Panc1 (cell line): ENCODE measurements at regions not wholly inside any gene's neighbourhood (a gene's known extent, or its start where the extent isn't known, plus 50 kb on each side); places are given as distances from the start of the nearest gene placed in this dataset.

Source experiments
- ATAC-seq: fragments of 200-7000 bp; cut with Tn5 transposase; 2 replicates; pipeline ENCODE4 v1.9.1; 2020; ENCODE audit warnings: mild to moderate bottlenecking, moderate library complexity
- BruUV-seq: library from RNA; stranded (reverse); fragments of 400-500 nt; replicated peaks from 2 replicates; lab custom pipeline; 2021; lab: Mats Ljungman, UMichigan
- CTCF ChIA-PET: fragments of 300-600 bp; sonication (Branson Sonifier 250); formaldehyde crosslinking; loops from one replicate; lab custom pipeline; 2022; ENCODE audit warnings: antibody characterized with exemption; lab: Charles Lee
- POLR2A ChIA-PET: fragments of 300-600 bp; sonication (Branson Sonifier 250); formaldehyde crosslinking; loops from one replicate; lab custom pipeline; 2022; ENCODE audit warnings: antibody characterized with exemption; lab: Charles Lee
- DNase-seq: peaks from one replicate; pipeline ENCODE4 v3.0.0-alpha.2; 2010; ENCODE audit warnings: low read depth, low spot score
- H3K27ac ChIP-seq: 2 replicates; pipeline ENCODE4 v1.5.1; 2011; ENCODE audit warnings: mild to moderate bottlenecking, low read length, inconsistent platforms
- H3K27me3 ChIP-seq: fragments of 200-500 bp; sonication (Bioruptor generic); 2 replicates; pipeline ENCODE4 v1.6.0; 2014; ENCODE audit warnings: low read length, inconsistent platforms; ENCODE audit not compliant: control insufficient read depth, insufficient read depth
- H3K36me3 ChIP-seq: fragments of 200-500 bp; sonication (Bioruptor generic); 2 replicates; pipeline ENCODE4 v1.5.1; 2014; ENCODE audit warnings: inconsistent platforms, mild to moderate bottlenecking, low read length, moderate library complexity; ENCODE audit not compliant: control insufficient read depth, insufficient read depth
- H3K4me1 ChIP-seq: 2 replicates; pipeline ENCODE4 v1.5.1; 2011; ENCODE audit warnings: inconsistent platforms, mild to moderate bottlenecking, low read length, moderate library complexity; ENCODE audit not compliant: control insufficient read depth, insufficient read depth
- H3K4me3 ChIP-seq, 2 experiments: 2 replicates each; pipeline ENCODE4 v1.5.1; 2011 to 2012; ENCODE audit warnings: low read depth in 2 of 2, low read length in 2 of 2, mild to moderate bottlenecking in 2 of 2, inconsistent platforms in 1 of 2, moderate library complexity in 1 of 2
- H3K9me3 ChIP-seq: fragments of 200-500 bp; sonication (Bioruptor generic); 2 replicates; pipeline ENCODE4 v1.5.1; 2014; ENCODE audit warnings: low read depth, mild to moderate bottlenecking, inconsistent platforms, low read length, moderate library complexity; ENCODE audit not compliant: control insufficient read depth, insufficient read depth
- CTCF ChIP-seq: fragments of 450-650 bp; IDR thresholded peaks from 2 replicates; pipeline ENCODE4 v1.5.1; 2017; ENCODE audit warnings: mild to moderate bottlenecking
- POLR2AphosphoS5 ChIP-seq: IDR thresholded peaks from 2 replicates; pipeline ENCODE4 v1.6.1; 2012; ENCODE audit warnings: mild to moderate bottlenecking, low read depth, low read length, moderate library complexity
- REST ChIP-seq, 2 experiments: IDR thresholded peaks; 2 replicates each; pipeline ENCODE4 v1.6.1; 2011 to 2012; ENCODE audit warnings: low read depth in 2 of 2, control low read depth in 1 of 2, low read length in 1 of 2, mild to moderate bottlenecking in 1 of 2, moderate library complexity in 1 of 2; ENCODE audit not compliant: insufficient read depth in 1 of 2
- SIN3A ChIP-seq: IDR thresholded peaks from 2 replicates; pipeline ENCODE4 v1.6.1; 2012; ENCODE audit warnings: low read depth, mild to moderate bottlenecking, low read length, moderate library complexity, borderline replicate concordance; ENCODE audit not compliant: insufficient read depth
- TCF7L2 ChIP-seq: IDR thresholded peaks from 2 replicates; pipeline ENCODE4 v1.6.1; 2011; ENCODE audit warnings: mild to moderate bottlenecking, low read depth, low read length, inconsistent platforms
- in situ Hi-C: cut with HindIII; loops from 2 replicates; pipeline ENCODE4 v1.10.0; 2016; ENCODE audit warnings: low sequenced_read_pairs, low pct_unique_long_range_greater_than_20kb
- intact Hi-C: fragments of 100-400 bp; cut with micrococcal nuclease; formaldehyde crosslinking; loops from one replicate; pipeline ENCODE4 v1.10.0; 2022; ENCODE audit not compliant: unreplicated experiment

GRCh38 chr5:174897281-174897950, 173.0 kb downstream of the MSX2 start:
- Histone ChIP-seq H3K27me3 (no peaks in the 10 kb centered on the region), H3K27ac (no peak overlapping the region), H3K4me1 (no peaks in the 10 kb centered on the region), H3K9me3 (no peaks in the 10 kb centered on the region), H3K36me3 (no peaks in the 10 kb centered on the region), H3K4me3 (no peak overlapping the region)
- ATAC-seq (no peak), DNase-seq (no peak)
- ChIA-PET POLR2A (no interaction called here), CTCF (no interaction called here)
- no TSS peak for BruUV-seq
- intact Hi-C loops (no loop called here), in situ Hi-C loops (no loop called here)
- TF ChIP-seq REST (IDR thresholded peaks at IDR 0.05; ENCODE audit: insufficient read depth in 1 of 2, low read depth in 2 of 2, low read length in 1 of 2) (no peak), POLR2AphosphoS5 (no peak), CTCF (no peak), SIN3A (no peak), TCF7L2 (no peak)

DNA sequence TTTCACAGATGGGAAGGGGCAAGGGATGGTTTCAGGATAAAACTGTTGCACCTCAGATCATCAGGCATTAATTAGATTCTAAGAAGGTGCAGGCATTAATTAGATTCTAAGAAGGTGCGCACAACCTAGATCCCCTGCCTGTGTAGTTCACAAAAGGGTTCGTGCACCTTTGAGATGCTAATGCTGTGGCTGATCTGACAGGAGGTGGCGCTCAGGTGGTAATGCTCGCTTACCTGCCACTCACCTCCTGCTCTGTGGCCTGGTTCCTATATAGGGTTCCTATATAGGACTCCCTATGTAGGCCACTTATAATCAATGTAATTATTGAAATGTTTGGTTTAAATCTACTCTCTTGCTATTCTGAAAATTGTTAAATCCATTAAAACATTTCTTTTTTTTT, 171.0 kb downstream of the MSX2 start:
- no peak overlapping the region for H3K4me3 ChIP-seq
- no TSS peak for BruUV-seq
- no peaks in the 10 kb centered on the region for H3K4me1 ChIP-seq
- no peaks in the 10 kb centered on the region for H3K36me3 ChIP-seq
- no peak for ATAC-seq
- no peak for DNase-seq
- CTCF ChIA-PET, result no interaction called here
- POLR2A ChIA-PET, result no interaction called here
- TF ChIP-seq REST (IDR thresholded peaks at IDR 0.05; ENCODE audit: insufficient read depth in 1 of 2, low read depth in 2 of 2, low read length in 1 of 2) (no peak), POLR2AphosphoS5 (no peak), SIN3A (no peak), TCF7L2 (no peak), CTCF (no peak; the same call in 1 of the 2 replicates)
- intact Hi-C loops, result no loop called here
- in situ Hi-C loops, result no loop called here
- H3K9me3 ChIP-seq, result no peaks in the 10 kb centered on the region
- H3K27ac ChIP-seq, result no peak overlapping the region
- no peaks in the 10 kb centered on the region for H3K27me3 ChIP-seq
